GM12865 (cell line): ENCODE measurements at regions not wholly inside any gene's neighbourhood (a gene's known extent, or its start where the extent isn't known, plus 50 kb on each side); places are given as distances from the start of the nearest gene placed in this dataset.
A peak's percentile ranks its signal among the peaks of the same experiment; 100 is the strongest.

Experiments
- DNase-seq: peaks from one replicate; pipeline ENCODE4 v3.0.0; 2010; ENCODE audit warnings: low read depth
- H3K4me3 ChIP-seq: 2 replicates; pipeline ENCODE4 v1.5.1; 2011; ENCODE audit warnings: mild to moderate bottlenecking, low read depth, low read length, control low read depth
- TF ChIP-seq, protein P1 (sequence below): IDR thresholded peaks from 2 replicates; pipeline ENCODE4 v1.5.1; 2011; ENCODE audit warnings: low read length, control low read depth, low read depth, inconsistent platforms; ENCODE audit not compliant: insufficient read depth; ENCODE audit errors: missing control alignments

GRCh38 chr5:21665524-21665923, 1187.6 kb downstream of the CDH12 start:
- DNase-seq: no peak
- TF ChIP-seq, protein P1, sequence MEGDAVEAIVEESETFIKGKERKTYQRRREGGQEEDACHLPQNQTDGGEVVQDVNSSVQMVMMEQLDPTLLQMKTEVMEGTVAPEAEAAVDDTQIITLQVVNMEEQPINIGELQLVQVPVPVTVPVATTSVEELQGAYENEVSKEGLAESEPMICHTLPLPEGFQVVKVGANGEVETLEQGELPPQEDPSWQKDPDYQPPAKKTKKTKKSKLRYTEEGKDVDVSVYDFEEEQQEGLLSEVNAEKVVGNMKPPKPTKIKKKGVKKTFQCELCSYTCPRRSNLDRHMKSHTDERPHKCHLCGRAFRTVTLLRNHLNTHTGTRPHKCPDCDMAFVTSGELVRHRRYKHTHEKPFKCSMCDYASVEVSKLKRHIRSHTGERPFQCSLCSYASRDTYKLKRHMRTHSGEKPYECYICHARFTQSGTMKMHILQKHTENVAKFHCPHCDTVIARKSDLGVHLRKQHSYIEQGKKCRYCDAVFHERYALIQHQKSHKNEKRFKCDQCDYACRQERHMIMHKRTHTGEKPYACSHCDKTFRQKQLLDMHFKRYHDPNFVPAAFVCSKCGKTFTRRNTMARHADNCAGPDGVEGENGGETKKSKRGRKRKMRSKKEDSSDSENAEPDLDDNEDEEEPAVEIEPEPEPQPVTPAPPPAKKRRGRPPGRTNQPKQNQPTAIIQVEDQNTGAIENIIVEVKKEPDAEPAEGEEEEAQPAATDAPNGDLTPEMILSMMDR: no peak
- no peak overlapping the region for H3K4me3 ChIP-seq

- DNase-seq: peak; percentile 1
- H3K4me3 ChIP-seq: no peak overlapping the region
- TF ChIP-seq, protein P1: peak; percentile 6
Observed at GRCh38 chr5:21663082-21663481, 1190.1 kb downstream of the CDH12 start.

DNA sequence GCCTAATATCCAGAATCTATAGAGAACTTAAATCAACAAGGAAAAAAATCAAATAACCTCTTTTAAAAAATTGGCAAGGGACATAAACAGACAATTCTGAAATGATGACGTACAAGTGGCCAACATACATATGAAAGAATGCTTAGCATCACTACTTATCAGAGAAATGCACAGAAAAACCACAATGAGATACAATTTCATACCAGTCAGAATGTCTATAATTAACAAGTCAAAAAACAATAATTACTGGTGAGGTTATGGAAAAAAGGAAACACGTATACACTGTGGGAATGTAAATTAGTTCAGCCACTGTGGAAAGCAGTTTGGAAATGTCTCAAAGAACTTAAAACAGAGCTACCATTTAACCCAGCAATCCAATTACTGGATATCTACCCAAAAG, 1192.0 kb downstream of the CDH12 start:
- H3K4me3 ChIP-seq: no peak overlapping the region
- TF ChIP-seq, protein P1: no peak
- DNase-seq: no peak

- TF ChIP-seq, protein P1: no peak
- DNase-seq: no peak
- H3K4me3 ChIP-seq: no peak overlapping the region
Observed at GRCh38 chr5:21654556-21654955, 1198.6 kb downstream of the CDH12 start.

DNA sequence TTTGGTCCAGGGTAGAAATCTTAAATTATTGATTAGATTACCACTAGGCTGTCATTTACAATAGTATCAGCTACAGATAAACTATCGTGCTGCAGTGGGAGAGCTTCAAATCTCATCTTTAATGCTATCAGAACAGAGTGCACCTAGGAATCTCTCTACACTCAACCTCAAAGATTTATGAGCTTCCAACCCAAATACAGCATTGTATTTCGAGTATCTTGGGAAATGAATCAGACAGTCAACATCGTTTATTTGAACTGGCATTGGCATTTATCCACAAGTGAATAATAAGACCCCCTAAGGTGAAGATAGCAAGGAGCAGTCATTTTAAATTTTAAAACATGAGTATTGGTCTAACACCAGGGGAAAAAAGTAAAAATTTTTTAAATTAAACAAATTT, 1203.2 kb downstream of the CDH12 start:
- no peak for DNase-seq
- H3K4me3 ChIP-seq: no peak overlapping the region
- TF ChIP-seq, protein P1: no peak

- H3K4me3 ChIP-seq: no peak overlapping the region
- TF ChIP-seq, protein P1: no peak
- no peak for DNase-seq
Observed at GRCh38 chr5:21646469-21646868, 1206.7 kb downstream of the CDH12 start.

DNA sequence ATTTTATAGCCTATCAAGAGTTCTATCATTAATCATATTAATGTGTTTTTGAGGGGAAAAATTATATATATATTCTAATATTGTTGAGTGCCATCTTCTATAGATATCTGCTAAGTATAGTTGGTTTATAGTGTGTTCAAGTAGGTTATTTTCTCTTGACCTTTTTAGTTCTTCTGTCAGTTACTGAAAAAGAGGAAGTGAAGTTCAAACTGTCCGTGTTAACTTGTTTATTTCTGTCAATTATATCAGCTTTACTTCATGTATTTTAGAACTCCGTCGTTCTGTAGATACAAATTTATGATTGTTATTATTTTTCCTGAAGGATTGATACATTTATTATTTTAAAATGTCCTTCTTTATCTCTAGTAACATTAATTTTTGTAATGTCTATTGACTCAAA, 1209.1 kb downstream of the CDH12 start:
- no peak for DNase-seq
- H3K4me3 ChIP-seq: no peak overlapping the region
- TF ChIP-seq, protein P1: no peak
